IgD-negative memory B cell (primary cell): ENCODE measurements at regions not wholly inside any gene's neighbourhood (a gene's known extent, or its start where the extent isn't known, plus 50 kb on each side); places are given as distances from the start of the nearest gene placed in this dataset.

ENCODE experiments used
- H3K27ac Mint-ChIP-seq, 3 donors: one replicate each; pipeline ENCODE4 v1.8.0; 2020 to 2022; ENCODE audit warnings: mild to moderate bottlenecking in 3 of 3, mixed read lengths in 3 of 3, moderate library complexity in 1 of 3
- H3K27me3 Mint-ChIP-seq: one replicate; pipeline ENCODE4 v1.8.0; 2021; ENCODE audit warnings: mixed read lengths
- H3K36me3 Mint-ChIP-seq: one replicate; pipeline ENCODE4 v1.8.0; 2020; ENCODE audit warnings: mild to moderate bottlenecking, mixed read lengths
- H3K4me1 Mint-ChIP-seq, 3 donors: one replicate each; pipeline ENCODE4 v1.8.0; 2020 to 2022; ENCODE audit warnings: mixed read lengths in 3 of 3, mild to moderate bottlenecking in 1 of 3
- H3K4me3 Mint-ChIP-seq, 4 donors: one replicate each; pipeline ENCODE4 v1.8.0; 2020 to 2022; ENCODE audit warnings: mild to moderate bottlenecking in 4 of 4, mixed read lengths in 4 of 4, moderate library complexity in 3 of 4
- H3K9me3 Mint-ChIP-seq, 3 donors: one replicate each; pipeline ENCODE4 v1.8.0; 2020 to 2021; ENCODE audit warnings: mixed read lengths in 3 of 3, mild to moderate bottlenecking in 1 of 3

- Mint-ChIP-seq H3K27ac (no peak overlapping the region), H3K36me3 (no peaks in the 10 kb centered on the region), H3K27me3 (no peaks in the 10 kb centered on the region), H3K9me3 (peaks cover 0 to 10% (median 4%) of the 10 kb centered on the region in 3 donors), H3K4me3 (peak overlapping the region in 2 of 4 donors; percentile 17 to 73), H3K4me1 (peaks cover 5 to 26% (median 9%) of the 10 kb centered on the region in 3 donors)
Measured at GRCh38 chr11:111194860-111195568, 50.5 kb upstream of the POU2AF2 start.

DNA sequence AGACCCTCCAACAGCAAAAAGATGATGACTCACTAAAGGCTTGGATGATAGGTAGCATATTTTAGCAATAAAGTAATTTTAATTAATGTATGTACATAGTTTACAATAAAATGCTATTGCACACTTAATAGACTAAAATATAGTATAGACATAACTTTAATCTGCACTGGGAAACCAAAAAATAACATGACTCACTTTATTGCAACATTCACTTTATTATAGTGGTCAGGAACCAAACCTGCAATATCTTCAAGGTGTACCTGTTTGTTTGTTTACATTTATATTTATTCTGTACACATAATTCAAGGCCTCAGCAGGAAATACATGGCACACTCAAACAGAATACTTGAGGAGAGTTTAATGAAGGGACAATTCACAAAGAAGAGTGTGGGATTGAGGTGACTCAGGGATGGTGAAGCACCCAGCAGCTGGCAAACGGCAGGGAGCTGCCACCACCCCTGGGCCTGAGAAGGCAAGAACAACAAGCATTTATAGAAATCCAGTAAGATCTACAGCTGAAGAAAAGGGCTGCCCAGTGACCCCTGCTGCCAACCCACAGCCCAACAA lies 51.5 kb upstream of the POU2AF2 start:
- Mint-ChIP-seq H3K4me3 (no peak overlapping the region), H3K9me3 (peaks cover 0 to 10% (median 4%) of the 10 kb centered on the region in 3 donors), H3K36me3 (no peaks in the 10 kb centered on the region), H3K27me3 (no peaks in the 10 kb centered on the region), H3K4me1 (peaks cover 4 to 26% (median 9%) of the 10 kb centered on the region in 3 donors), H3K27ac (no peak overlapping the region)

- H3K9me3 Mint-ChIP-seq = peaks cover 0 to 10% (median 4%) of the 10 kb centered on the region in 3 donors
- H3K27ac Mint-ChIP-seq = no peak overlapping the region
- H3K27me3 Mint-ChIP-seq = no peaks in the 10 kb centered on the region
- H3K4me1 Mint-ChIP-seq = peaks cover 28 to 49% (median 33%) of the 10 kb centered on the region in 3 donors
- H3K4me3 Mint-ChIP-seq = no peak overlapping the region
- no peaks in the 10 kb centered on the region for H3K36me3 Mint-ChIP-seq
Measured at GRCh38 chr11:111189466-111189865, 56.1 kb upstream of the POU2AF2 start.

- H3K4me3 Mint-ChIP-seq = peak overlapping the region in 1 of 4 donors; percentile 15
Measured at GRCh38 chr11:111186308-111186915, 59.1 kb upstream of the POU2AF2 start.

GRCh38 chr11:111185266-111185665 lies 60.3 kb upstream of the POU2AF2 start:
- peak overlapping the region in 1 of 3 donors; percentile 53 for H3K27ac Mint-ChIP-seq
- H3K4me1 Mint-ChIP-seq = peaks cover 31 to 51% (median 43%) of the 10 kb centered on the region in 3 donors
- peak overlapping the region in 3 of 4 donors; percentile 16 to 85 (median 51) for H3K4me3 Mint-ChIP-seq

More at GRCh38 chr11:111186308-111186915, 59.1 kb upstream of the POU2AF2 start:
- no peaks in the 10 kb centered on the region for H3K36me3 Mint-ChIP-seq
- H3K27me3 Mint-ChIP-seq = no peaks in the 10 kb centered on the region
- H3K9me3 Mint-ChIP-seq = no peaks in the 10 kb centered on the region
- peak overlapping the region in 1 of 3 donors; percentile 74 for H3K27ac Mint-ChIP-seq
- H3K4me1 Mint-ChIP-seq = peaks cover 30 to 52% (median 38%) of the 10 kb centered on the region in 3 donors

DNA sequence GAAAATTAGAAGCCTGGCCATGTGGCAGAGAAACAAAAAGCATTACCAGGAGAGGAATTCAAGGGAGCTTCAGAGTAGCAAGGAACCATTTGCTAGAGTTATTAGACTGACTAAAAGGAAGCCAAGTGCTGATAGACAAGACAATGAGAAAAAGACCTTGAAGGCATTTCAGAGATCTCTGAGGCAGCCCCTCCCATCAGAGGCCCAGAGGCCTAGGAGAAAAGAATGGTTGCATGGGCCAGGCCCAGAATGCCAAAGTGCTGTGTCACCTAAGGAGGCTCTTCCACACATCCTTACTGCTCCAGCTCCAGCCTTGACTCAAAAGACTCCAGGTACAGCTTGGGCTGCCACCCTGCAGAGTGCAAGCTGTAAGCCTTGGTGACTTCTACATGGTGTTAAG lies 61.8 kb upstream of the POU2AF2 start:
- Mint-ChIP-seq H3K27me3 (no peaks in the 10 kb centered on the region), H3K9me3 (no peaks in the 10 kb centered on the region), H3K27ac (no peak overlapping the region), H3K4me3 (no peak overlapping the region), H3K36me3 (no peaks in the 10 kb centered on the region), H3K4me1 (peaks cover 40 to 52% (median 50%) of the 10 kb centered on the region in 3 donors)

More at GRCh38 chr11:111185266-111185665, 60.3 kb upstream of the POU2AF2 start:
- Mint-ChIP-seq H3K36me3 (no peaks in the 10 kb centered on the region), H3K27me3 (no peaks in the 10 kb centered on the region), H3K9me3 (no peaks in the 10 kb centered on the region)

- H3K9me3 Mint-ChIP-seq = no peaks in the 10 kb centered on the region
- H3K36me3 Mint-ChIP-seq = no peaks in the 10 kb centered on the region
- H3K4me1 Mint-ChIP-seq = peaks cover 41 to 58% (median 44%) of the 10 kb centered on the region in 3 donors
- no peaks in the 10 kb centered on the region for H3K27me3 Mint-ChIP-seq
- H3K27ac Mint-ChIP-seq = peak overlapping the region; percentile 81 to 98 (median 98)
- H3K4me3 Mint-ChIP-seq = peak overlapping the region in 3 of 4 donors; percentile 10 to 55 (median 53)
Measured at GRCh38 chr11:111179184-111179910, 66.2 kb upstream of the POU2AF2 start.

DNA sequence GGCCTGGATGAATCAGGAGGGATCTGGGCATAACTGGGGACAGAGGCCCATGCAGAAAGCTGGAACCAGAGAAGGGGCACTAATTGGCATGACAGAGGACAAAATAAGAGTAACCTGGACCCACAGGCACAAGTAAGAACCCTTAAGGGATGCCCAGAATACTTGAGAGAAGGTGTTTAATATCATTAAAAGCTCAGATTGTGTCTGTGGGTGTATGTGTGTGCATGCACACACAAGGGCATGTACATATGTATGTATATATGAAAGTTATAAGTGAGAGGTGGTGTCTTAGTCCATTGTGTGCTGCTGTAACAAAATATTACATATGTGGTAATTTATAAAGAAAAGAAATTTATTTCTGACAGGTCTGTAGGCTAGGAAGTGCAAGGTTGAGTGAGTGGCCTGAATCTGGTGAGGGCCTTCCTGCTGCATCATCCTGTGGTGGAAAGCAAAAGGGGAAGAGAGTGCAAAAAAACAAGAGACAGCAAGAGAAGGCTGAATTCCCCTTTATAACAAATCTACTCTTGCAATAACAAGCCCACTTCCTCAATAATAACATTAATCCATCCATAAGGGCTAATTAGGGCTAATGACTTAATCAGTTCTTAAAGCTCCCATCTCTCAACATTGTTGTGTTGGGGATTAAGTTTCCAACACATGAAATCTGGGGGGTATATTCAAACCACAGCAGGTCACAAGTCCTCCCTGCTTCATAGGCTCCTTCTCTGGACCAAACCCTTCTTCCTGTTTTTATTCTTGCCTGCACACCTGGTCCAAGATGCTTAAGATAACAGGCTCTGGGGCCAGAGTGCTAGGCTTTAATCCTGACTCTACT lies 68.3 kb upstream of the POU2AF2 start:
- peaks cover 2% of the 10 kb centered on the region for H3K36me3 Mint-ChIP-seq
- peak overlapping the region; percentile 81 to 98 (median 98) for H3K27ac Mint-ChIP-seq
- H3K27me3 Mint-ChIP-seq = no peaks in the 10 kb centered on the region
- H3K9me3 Mint-ChIP-seq = no peaks in the 10 kb centered on the region
- peaks cover 33 to 54% (median 42%) of the 10 kb centered on the region in 3 donors for H3K4me1 Mint-ChIP-seq
- H3K4me3 Mint-ChIP-seq = peak overlapping the region; percentile 38 to 84 (median 54)

GRCh38 chr11:111176603-111177002 lies 68.9 kb upstream of the POU2AF2 start:
- H3K27me3 Mint-ChIP-seq = no peaks in the 10 kb centered on the region
- peaks cover 33 to 54% (median 42%) of the 10 kb centered on the region in 3 donors for H3K4me1 Mint-ChIP-seq
- H3K27ac Mint-ChIP-seq = peak overlapping the region; percentile 81 to 98 (median 98)
- no peaks in the 10 kb centered on the region for H3K9me3 Mint-ChIP-seq
- H3K4me3 Mint-ChIP-seq = peak overlapping the region in 3 of 4 donors; percentile 43 to 84 (median 66)
- H3K36me3 Mint-ChIP-seq = peaks cover 2% of the 10 kb centered on the region

- Mint-ChIP-seq H3K4me1 (peaks cover 21 to 32% (median 26%) of the 10 kb centered on the region in 3 donors), H3K36me3 (peaks cover 2% of the 10 kb centered on the region), H3K9me3 (no peaks in the 10 kb centered on the region), H3K4me3 (no peak overlapping the region), H3K27me3 (no peaks in the 10 kb centered on the region), H3K27ac (peak overlapping the region in 1 of 3 donors; percentile 60)
Measured at GRCh38 chr11:111173221-111173620, 72.3 kb upstream of the POU2AF2 start.

DNA sequence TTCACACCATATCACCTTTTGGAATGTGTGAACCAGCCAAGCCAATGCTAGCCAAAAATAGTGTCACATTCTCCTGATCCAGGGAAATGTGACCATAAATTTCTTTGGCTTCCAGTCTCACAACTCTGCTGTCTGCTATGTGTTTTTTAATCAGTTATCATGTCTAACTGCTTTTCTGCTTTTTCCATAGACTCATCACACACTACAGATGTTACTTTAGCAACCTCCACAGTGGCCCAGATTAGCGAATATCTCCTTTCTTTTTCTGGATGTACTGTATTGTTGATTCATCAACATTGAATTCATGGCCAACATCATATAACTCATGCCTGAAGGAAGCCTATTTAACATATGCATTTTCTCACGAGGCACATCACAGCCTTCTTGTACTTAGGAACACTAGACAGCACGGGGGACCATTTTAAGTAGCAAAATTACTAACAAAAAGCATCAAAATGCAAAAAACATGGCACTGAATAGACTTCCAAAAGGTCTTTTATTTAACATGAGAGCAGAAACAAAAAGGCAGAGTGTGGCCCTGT lies 73.1 kb upstream of the POU2AF2 start:
- Mint-ChIP-seq H3K4me3 (no peak overlapping the region), H3K9me3 (no peaks in the 10 kb centered on the region), H3K27me3 (no peaks in the 10 kb centered on the region), H3K36me3 (peaks cover 3% of the 10 kb centered on the region), H3K4me1 (peaks cover 17 to 24% (median 21%) of the 10 kb centered on the region in 3 donors), H3K27ac (no peak overlapping the region)

- no peak overlapping the region for H3K27ac Mint-ChIP-seq
- peaks cover 0 to 2% (median 0%) of the 10 kb centered on the region in 3 donors for H3K9me3 Mint-ChIP-seq
- H3K36me3 Mint-ChIP-seq = peaks cover 3% of the 10 kb centered on the region
- H3K4me3 Mint-ChIP-seq = no peak overlapping the region
- no peaks in the 10 kb centered on the region for H3K27me3 Mint-ChIP-seq
- H3K4me1 Mint-ChIP-seq = peaks cover 3 to 8% (median 7%) of the 10 kb centered on the region in 3 donors
Measured at GRCh38 chr11:111170761-111171379, 74.7 kb upstream of the POU2AF2 start.

- Mint-ChIP-seq H3K36me3 (peaks cover 3% of the 10 kb centered on the region), H3K4me1 (peaks cover 0 to 2% (median 0%) of the 10 kb centered on the region in 3 donors), H3K4me3 (no peak overlapping the region), H3K9me3 (peaks cover 0 to 2% (median 0%) of the 10 kb centered on the region in 3 donors), H3K27ac (no peak overlapping the region), H3K27me3 (no peaks in the 10 kb centered on the region)
Measured at GRCh38 chr11:111169367-111169766, 76.2 kb upstream of the POU2AF2 start.
